Activated CD4-positive, alpha-beta T cell treated with anti-CD3 and anti-CD28 coated beads, Interleukin-10, Interleukin-2, amounts not matched to agents 100 ng/mL and 50 ng/mL, durations not matched to agents 16 hours and 8 hours (primary cell): ENCODE measurements at regions not wholly inside any gene's neighbourhood (a gene's known extent, or its start where the extent isn't known, plus 50 kb on each side); places are given as distances from the start of the nearest gene placed in this dataset.
"Not testable (repeated sequence)": the region's sequence is repeated elsewhere in the genome, so short reads cannot be mapped to it uniquely, and the experiment has no call there.

Experiments used
- DNase-seq: peaks from one replicate; pipeline ENCODE4 v3.0.0-alpha.2; 2020

- DNase-seq = peak; percentile 5
Observed at GRCh38 chr10:123323884-123324283, 169.7 kb downstream of the BUB3 start.

GRCh38 chr10:123325663-123326190 is 171.5 kb downstream of the BUB3 start:
- DNase-seq = no peak

GRCh38 chr10:123326674-123327073 is 172.5 kb downstream of the BUB3 start:
- no peak for DNase-seq

- DNase-seq = no peak
Observed at GRCh38 chr10:123327450-123327849, 173.2 kb downstream of the BUB3 start.

- no peak for DNase-seq
Observed at GRCh38 chr10:123327896-123328295, 173.7 kb downstream of the BUB3 start.

- DNase-seq = no peak
Observed at GRCh38 chr10:123331438-123331837, 177.2 kb downstream of the BUB3 start.

- no peak for DNase-seq
Observed at GRCh38 chr10:123346581-123346980, 192.4 kb downstream of the BUB3 start.

GRCh38 chr10:123348691-123349572 is 194.7 kb downstream of the BUB3 start:
- no peak for DNase-seq

- no peak for DNase-seq
Observed at GRCh38 chr10:123351715-123352114, 197.5 kb downstream of the BUB3 start.

- no peak for DNase-seq
Observed at GRCh38 chr10:123354521-123354920, 200.3 kb downstream of the BUB3 start.

GRCh38 chr10:123355748-123356481 is 201.7 kb downstream of the BUB3 start:
- no peak for DNase-seq

- DNase-seq = no peak
Observed at GRCh38 chr10:123356799-123357198, 202.6 kb downstream of the BUB3 start.

GRCh38 chr10:123357421-123357930 is 203.3 kb downstream of the BUB3 start:
- no peak for DNase-seq

GRCh38 chr10:123359539-123359938 is 205.3 kb downstream of the BUB3 start:
- no peak for DNase-seq

GRCh38 chr10:123361832-123362231 is 207.6 kb downstream of the BUB3 start:
- DNase-seq = no peak

GRCh38 chr10:123367195-123367594 is 213.0 kb downstream of the BUB3 start:
- no peak for DNase-seq

- DNase-seq = not testable (repeated sequence)
Observed at GRCh38 chr10:123371626-123372025, 217.4 kb downstream of the BUB3 start.

GRCh38 chr10:123373591-123373990 is 219.4 kb downstream of the BUB3 start:
- no peak for DNase-seq

- DNase-seq = no peak
Observed at GRCh38 chr10:123375097-123375496, 220.9 kb downstream of the BUB3 start.

GRCh38 chr10:123375738-123376137 is 221.5 kb downstream of the BUB3 start:
- no peak for DNase-seq

- DNase-seq = no peak
Observed at GRCh38 chr10:123377883-123378282, 223.7 kb downstream of the BUB3 start.

GRCh38 chr10:123378302-123378701 is 224.1 kb downstream of the BUB3 start:
- DNase-seq = no peak

- no peak for DNase-seq
Observed at GRCh38 chr10:123379156-123379555, 225.0 kb downstream of the BUB3 start.
